ENCODE measurements at regions not wholly inside any gene's neighbourhood (a gene's known extent, or its start where the extent isn't known, plus 50 kb on each side); places are given as distances from the start of the nearest gene placed in this dataset.

GRCh38 chr13:68173111-68173510 is 943.0 kb upstream of the PCDH9 start:
- no peak overlapping the region for H3K4me3 ChIP-seq
- DNase-seq = no peak
- no peaks in the 10 kb centered on the region for H3K27me3 ChIP-seq (ENCODE audit: low read depth)
- TF ChIP-seq CTCF (IDR thresholded peaks at IDR 0.05) = no peak
- no peaks in the 10 kb centered on the region for H3K36me3 ChIP-seq
- intact Hi-C loops (cut with DNase I) = no loop called here
- no peak for ATAC-seq
- H3K4me1 ChIP-seq = no peaks in the 10 kb centered on the region
- H3K27ac ChIP-seq = no peak overlapping the region
- H3K9me3 ChIP-seq = no peaks in the 10 kb centered on the region

GRCh38 chr13:68170961-68171360 is 940.8 kb upstream of the PCDH9 start:
- Histone ChIP-seq H3K9me3 (no peaks in the 10 kb centered on the region), H3K4me1 (no peaks in the 10 kb centered on the region), H3K4me3 (no peak overlapping the region), H3K36me3 (no peaks in the 10 kb centered on the region), H3K27ac (no peak overlapping the region), H3K27me3 (ENCODE audit: low read depth) (no peaks in the 10 kb centered on the region)
- ATAC-seq (peak in 1 of 2 donors; percentile 32), DNase-seq (no peak)
- intact Hi-C loops (cut with DNase I) = no loop called here
- no peak for TF ChIP-seq CTCF (IDR thresholded peaks at IDR 0.05)

GRCh38 chr13:68168448-68168847 is 938.3 kb upstream of the PCDH9 start:
- ATAC-seq = no peak
- Histone ChIP-seq H3K4me1 (no peaks in the 10 kb centered on the region), H3K27me3 (ENCODE audit: low read depth) (no peaks in the 10 kb centered on the region), H3K9me3 (no peaks in the 10 kb centered on the region), H3K27ac (no peak overlapping the region), H3K36me3 (no peaks in the 10 kb centered on the region), H3K4me3 (no peak overlapping the region)
- no peak for DNase-seq
- no peak for TF ChIP-seq CTCF (IDR thresholded peaks at IDR 0.05)
- intact Hi-C loops (cut with DNase I) = no loop called here

- no peaks in the 10 kb centered on the region for H3K9me3 ChIP-seq
- TF ChIP-seq CTCF (IDR thresholded peaks at IDR 0.05) = no peak
- H3K27me3 ChIP-seq (ENCODE audit: low read depth) = no peaks in the 10 kb centered on the region
- no peak for DNase-seq
- no peak overlapping the region for H3K27ac ChIP-seq
- H3K4me3 ChIP-seq = no peak overlapping the region
- intact Hi-C loops (cut with DNase I) = no loop called here
- ATAC-seq = no peak
- H3K36me3 ChIP-seq = no peaks in the 10 kb centered on the region
- H3K4me1 ChIP-seq = no peaks in the 10 kb centered on the region
These were observed 930.3 kb upstream of the PCDH9 start for GRCh38 chr13:68160466-68160865.

- DNase-seq = no peak
- Histone ChIP-seq H3K4me1 (no peaks in the 10 kb centered on the region), H3K36me3 (no peaks in the 10 kb centered on the region), H3K27ac (no peak overlapping the region), H3K4me3 (no peak overlapping the region), H3K9me3 (peaks cover 6% of the 10 kb centered on the region), H3K27me3 (ENCODE audit: low read depth) (no peaks in the 10 kb centered on the region)
- no peak for TF ChIP-seq CTCF (IDR thresholded peaks at IDR 0.05)
- intact Hi-C loops (cut with DNase I) = no loop called here
- no peak for ATAC-seq
These were observed 922.3 kb upstream of the PCDH9 start for GRCh38 chr13:68152414-68152813.

- Histone ChIP-seq H3K27ac (no peak overlapping the region), H3K4me1 (no peaks in the 10 kb centered on the region), H3K27me3 (ENCODE audit: low read depth) (no peaks in the 10 kb centered on the region), H3K4me3 (no peak overlapping the region), H3K9me3 (no peaks in the 10 kb centered on the region), H3K36me3 (no peaks in the 10 kb centered on the region)
- DNase-seq (no peak), ATAC-seq (no peak)
- intact Hi-C loops (cut with DNase I) = no loop called here
- TF ChIP-seq CTCF (IDR thresholded peaks at IDR 0.05) = no peak
These were observed 915.7 kb upstream of the PCDH9 start for GRCh38 chr13:68145852-68146251.

All from lower lobe of right lung (tissue), 2 donors.